Femur (tissue), 1 donor: ENCODE measurements at regions not wholly inside any gene's neighbourhood (a gene's known extent, or its start where the extent isn't known, plus 50 kb on each side); places are given as distances from the start of the nearest gene placed in this dataset.
"Not testable (repeated sequence)": the region's sequence is repeated elsewhere in the genome, so short reads cannot be mapped to it uniquely, and the experiment has no call there.

Source experiments
- DNase-seq: peaks from one replicate; pipeline ENCODE4 v3.0.0-alpha.2; 2017

DNA sequence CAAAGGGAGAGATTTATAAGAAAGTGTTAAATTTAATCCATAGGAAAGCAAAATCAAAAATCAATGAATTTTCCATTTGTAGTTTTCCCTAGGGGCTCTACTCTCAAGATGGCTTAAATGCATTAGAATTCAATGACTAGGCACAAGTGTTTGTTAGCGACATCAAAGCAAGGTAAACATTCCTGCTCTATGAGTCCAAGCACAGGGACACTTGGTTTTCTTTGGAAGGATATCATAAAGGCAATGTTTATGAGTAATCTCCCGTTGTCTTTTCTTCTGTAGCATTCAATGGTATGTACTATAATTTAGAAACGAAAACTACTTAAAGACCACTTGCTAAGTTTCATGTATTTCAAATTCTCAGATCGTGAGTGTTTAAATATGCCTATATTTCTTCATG is 54.8 kb upstream of the ZNF717 start:
- not testable (repeated sequence) for DNase-seq

GRCh38 chr3:75850301-75851008 is 65.1 kb upstream of the ZNF717 start:
- DNase-seq, result not testable (repeated sequence)

DNA sequence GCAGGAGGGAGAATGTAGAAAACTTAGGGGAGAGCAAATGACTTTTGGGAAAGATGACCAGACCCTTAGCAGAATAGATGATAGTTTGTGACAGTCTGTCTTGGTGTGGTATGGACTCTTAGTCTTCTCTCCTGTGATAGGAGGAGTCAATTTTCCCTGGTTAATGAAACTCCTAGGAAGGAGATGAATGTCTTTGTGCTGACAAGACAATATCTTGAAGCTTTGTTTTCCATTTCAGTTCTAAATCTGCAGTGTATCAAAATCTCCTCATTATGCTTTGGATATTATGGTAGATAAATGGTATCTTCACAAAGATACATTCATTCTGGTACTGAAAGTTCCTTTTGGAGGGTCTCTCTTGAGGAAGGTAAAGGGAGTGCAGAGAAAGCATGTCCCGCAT is 77.8 kb upstream of the ZNF717 start:
- DNase-seq, result no peak

- DNase-seq, result no peak
These were observed 78.5 kb upstream of the ZNF717 start for GRCh38 chr3:75863878-75864277.

- DNase-seq, result not testable (repeated sequence)
These were observed 98.4 kb upstream of the ZNF717 start for GRCh38 chr3:75883719-75884118.

- DNase-seq, result no peak
These were observed 101.7 kb upstream of the ZNF717 start for GRCh38 chr3:75886971-75887526.

- DNase-seq, result no peak
These were observed 108.9 kb upstream of the ZNF717 start for GRCh38 chr3:75894234-75894633.

DNA sequence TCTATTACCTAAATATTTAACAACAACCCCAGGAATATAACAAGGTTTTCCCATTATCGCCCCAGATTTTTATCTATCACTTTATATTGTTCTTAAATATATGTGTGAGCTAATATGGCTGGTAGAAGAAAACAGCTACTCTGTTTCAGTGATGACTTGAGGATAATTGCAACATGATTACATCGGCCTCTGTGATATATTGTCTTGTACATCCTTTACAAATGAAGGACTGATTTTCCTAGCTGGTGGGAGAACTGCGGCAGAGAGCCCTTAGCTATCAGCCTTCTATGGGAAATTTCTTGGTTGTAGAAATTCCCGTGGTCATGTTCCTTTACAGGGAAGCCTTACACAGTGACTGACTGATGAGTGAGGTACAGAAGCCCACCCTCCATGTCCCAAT is 110.9 kb upstream of the ZNF717 start:
- DNase-seq, result no peak

- DNase-seq, result not testable (repeated sequence)
These were observed 116.1 kb upstream of the ZNF717 start for GRCh38 chr3:75901446-75901845.

- DNase-seq, result peak; percentile 74
These were observed 121.3 kb upstream of the ZNF717 start for GRCh38 chr3:75906555-75907112.

DNA sequence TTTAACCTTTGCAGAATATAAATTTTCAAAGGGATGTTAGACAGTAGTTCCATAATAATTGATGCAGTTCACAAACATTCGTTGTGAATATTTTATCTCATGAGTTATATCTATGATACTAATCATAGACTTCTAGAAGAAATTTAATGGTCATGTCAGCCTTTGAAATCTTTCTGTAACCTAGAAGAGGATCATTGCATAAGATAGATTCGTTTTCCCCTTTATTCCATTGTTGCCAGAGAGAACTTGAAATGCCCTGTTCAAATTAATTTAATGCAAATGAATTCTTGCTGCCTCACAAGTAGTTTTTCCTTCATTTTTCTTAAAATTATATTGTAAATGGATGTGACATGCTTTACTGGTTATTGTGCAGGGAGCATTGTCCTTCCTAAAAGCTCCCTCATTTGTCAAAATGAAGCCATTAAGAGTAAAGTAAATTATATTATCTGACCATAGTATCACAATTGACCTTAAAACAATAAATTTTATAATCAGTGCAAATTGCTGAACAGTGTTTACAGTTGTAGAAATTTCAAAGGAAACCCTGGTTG is 128.5 kb upstream of the ZNF717 start:
- no peak for DNase-seq

DNA sequence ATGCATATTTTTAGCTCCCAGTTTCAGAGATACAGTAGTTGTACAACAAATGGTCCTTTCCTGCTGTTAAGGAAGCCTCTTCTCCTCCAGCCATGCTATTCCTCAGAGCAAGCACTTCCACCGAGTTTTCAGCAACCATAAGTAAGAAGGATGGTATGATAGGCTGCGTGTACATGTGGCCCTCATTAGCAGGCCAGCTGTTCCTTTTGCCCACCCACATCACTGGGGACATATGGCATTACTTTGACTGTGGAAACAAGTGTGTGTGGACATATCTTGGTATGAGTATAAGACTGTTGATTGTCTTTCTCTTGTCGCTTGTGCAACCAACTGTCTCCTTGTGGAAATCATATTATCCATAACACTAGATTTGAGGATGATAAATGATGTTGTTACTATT is 129.4 kb upstream of the ZNF717 start:
- DNase-seq, result not testable (repeated sequence)

DNA sequence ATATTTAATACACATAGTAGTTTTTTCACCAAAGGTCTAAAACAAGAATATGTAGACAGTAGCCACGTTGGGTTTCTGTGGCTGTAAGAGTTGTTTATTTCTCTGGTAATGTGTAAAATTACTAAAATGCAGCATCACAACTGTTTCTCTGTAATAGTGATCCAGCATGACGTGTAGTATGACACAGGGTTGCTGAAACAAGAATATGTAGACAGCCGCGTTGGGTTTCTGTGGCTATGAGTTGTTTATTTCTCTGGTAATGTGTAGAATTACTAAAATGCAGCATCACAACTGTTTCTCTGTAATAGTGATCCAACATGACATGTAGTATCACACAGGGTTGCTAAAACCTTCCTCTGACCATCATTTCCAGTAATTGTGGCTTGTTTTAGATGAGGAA is 153.6 kb upstream of the ZNF717 start:
- DNase-seq, result no peak

GRCh38 chr3:75951941-75952340 is 166.6 kb upstream of the ZNF717 start:
- DNase-seq, result no peak

GRCh38 chr3:75960031-75960430 is 174.7 kb upstream of the ZNF717 start:
- DNase-seq, result not testable (repeated sequence)

DNA sequence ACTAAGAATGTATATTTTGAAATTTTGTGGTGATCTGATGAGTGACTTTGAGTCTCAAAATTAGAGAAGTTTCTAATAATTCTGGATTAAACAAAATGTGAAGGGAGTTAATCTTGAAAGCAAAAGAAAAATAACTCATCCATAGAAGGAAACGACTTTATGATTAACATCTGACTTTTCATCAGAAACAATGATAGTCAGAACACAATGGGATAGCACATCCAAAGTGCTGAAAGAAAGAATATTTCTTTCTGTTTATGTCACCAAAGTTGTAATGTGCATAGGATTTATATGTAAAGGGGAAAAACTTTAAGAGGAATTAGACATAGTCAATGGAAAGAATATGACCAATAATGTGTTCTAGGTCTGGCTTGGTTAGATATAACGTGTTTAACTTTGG is 176.7 kb upstream of the ZNF717 start:
- DNase-seq, result not testable (repeated sequence)

DNA sequence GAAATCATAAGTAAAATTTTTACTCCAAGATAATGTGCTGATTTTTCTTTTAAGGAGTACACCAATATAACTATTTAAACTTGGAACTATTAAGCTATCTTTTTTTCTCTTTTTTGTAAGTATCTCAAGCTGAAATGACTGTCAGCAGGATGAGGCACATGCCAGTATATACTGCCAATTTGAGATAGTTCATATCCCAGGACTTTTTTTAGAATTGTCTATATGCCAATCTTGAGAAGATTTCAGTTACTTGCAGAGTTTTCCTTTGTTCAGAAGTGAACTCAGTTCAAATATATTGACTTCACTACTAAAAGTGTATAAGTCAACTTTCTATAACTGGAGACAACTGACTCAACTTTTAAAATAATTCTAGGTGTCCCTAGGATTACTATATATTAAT is 181.7 kb upstream of the ZNF717 start:
- DNase-seq, result no peak

DNA sequence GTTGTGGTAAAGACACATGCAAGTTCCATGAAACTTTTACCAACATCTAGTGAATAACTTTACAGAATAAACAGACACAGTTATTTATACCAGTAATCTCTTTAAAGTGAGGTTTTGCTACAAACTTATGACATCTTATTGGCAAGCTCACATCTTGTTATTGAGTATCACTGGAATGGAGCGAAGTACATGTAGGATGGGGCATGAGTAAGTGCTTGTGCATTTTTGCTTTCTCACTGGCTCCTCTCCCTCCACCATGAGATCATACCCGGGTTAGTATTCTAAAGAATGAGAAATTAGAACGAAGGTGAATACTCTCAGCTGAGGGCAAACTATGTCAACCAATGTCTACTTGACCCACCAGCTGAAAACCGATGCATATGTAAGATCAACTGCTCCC is 193.3 kb upstream of the ZNF717 start:
- DNase-seq, result no peak

DNA sequence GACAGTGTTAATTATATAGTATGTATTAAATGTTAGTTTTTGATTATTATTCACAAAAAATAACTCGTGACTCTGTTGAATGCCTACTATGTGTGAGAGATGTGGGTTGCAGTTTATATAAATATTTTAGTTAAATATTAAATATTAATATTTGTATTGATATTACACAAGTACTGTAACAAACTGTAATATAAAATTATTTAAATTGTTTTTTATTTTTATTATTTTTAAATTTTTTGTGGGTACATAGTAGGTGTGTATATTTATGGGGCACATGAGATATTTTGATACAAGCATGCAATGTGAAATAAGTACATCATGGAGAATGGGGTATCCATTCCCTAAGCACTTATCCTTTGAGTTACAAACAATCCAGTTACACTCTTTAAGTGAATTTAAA is 196.1 kb upstream of the ZNF717 start:
- no peak for DNase-seq

DNA sequence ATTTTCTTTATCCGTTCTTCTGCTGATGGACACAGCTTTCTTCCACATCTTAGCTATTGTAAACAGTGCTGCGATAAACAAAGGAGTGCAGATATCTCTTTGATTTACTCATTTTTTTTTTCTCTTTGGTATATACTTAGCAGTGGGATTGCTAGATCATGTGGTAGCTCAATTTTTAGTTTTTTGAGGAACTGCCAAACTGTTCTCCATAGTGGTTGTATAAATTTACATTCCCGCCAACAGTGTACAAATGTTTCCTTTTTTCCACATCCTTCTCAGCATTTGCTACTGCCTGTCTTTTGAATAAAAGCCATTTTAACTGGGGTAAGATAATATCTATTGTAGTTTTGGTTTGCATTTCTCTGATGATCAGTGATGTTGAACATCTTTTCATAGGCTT is 196.8 kb upstream of the ZNF717 start:
- DNase-seq, result no peak

GRCh38 chr3:75983111-75983510 is 197.8 kb upstream of the ZNF717 start:
- DNase-seq, result no peak

GRCh38 chr3:75983609-75984290 is 198.4 kb upstream of the ZNF717 start:
- DNase-seq, result no peak

DNA sequence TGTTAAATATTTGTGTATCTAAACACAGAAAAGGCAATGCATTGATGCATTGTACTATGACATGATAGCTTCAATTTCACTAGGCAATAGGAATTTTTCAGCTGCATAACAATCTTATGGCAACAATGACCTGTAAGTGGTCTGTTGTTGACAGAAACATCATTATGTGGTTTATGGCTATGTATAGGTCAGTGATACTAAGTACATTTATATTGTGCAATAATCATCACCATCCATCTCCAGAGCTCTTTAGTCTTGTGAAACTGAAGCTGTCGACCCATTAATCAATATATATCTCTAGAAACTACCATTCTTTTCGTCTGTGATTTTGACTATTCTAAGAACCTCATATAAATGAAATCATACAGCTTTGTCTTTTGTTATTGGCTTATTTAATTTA is 200.1 kb upstream of the ZNF717 start:
- no peak for DNase-seq

- no peak for DNase-seq
These were observed 224.9 kb upstream of the ZNF717 start for GRCh38 chr3:76010252-76010651.
